ENCODE measurements at regions not wholly inside any gene's neighbourhood (a gene's known extent, or its start where the extent isn't known, plus 50 kb on each side); places are given as distances from the start of the nearest gene placed in this dataset.

DNA sequence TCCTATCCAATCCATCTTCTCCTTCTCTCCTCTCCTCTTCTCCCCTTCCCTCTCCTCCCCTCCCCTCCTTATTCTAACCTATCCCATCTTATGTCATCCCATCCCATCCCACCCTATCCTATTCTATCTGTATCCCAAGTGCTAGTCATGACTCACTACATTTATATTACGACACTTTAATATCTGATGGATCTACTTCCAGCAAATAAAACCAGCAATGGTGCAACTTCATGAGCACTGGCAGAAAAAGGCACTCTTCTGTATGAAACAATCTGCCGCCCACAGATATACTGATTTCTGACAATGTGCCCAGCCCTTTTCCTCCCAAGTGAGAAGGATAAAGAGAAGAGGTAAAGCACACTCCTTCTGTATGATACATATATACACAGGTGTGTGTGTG, 86.6 kb upstream of the ANKH start:
- Histone ChIP-seq H3K79me2 (no peaks in the 10 kb centered on the region), H3K9me2 (replicated peaks; ENCODE audit: insufficient read depth) (no peaks in the 10 kb centered on the region), H3K4me3 (no peak overlapping the region), H3K4me2 (no peak overlapping the region), H3K4me1 (ENCODE audit: insufficient read depth) (peaks cover 12% of the 10 kb centered on the region), H3K36me3 (replicated peaks; ENCODE audit: insufficient read depth, low read depth) (no peaks in the 10 kb centered on the region), H4K20me1 (ENCODE audit: insufficient read depth, poor library complexity, severe bottlenecking) (no peaks in the 10 kb centered on the region), H2AFZ (no peak overlapping the region), H3K27ac (no peak overlapping the region), H3K9me3 (ENCODE audit: low read depth) (no peaks in the 10 kb centered on the region), H3K27me3 (no peaks in the 10 kb centered on the region)
- TF ChIP-seq EZH2 (IDR thresholded peaks at IDR 0.05; ENCODE audit: borderline replicate concordance) (no peak), EZH2phosphoT487 (IDR thresholded peaks at IDR 0.05; ENCODE audit: low read depth, severe bottlenecking, unreplicated experiment) (no peak)
- WGBS (ENCODE audit: low lambda C conversion rate, missing lambda C conversion rate) = 93% methylated on average over 2 of the region's 2 CpGs
- no peak for DNase-seq (ENCODE audit: low spot score)

DNA sequence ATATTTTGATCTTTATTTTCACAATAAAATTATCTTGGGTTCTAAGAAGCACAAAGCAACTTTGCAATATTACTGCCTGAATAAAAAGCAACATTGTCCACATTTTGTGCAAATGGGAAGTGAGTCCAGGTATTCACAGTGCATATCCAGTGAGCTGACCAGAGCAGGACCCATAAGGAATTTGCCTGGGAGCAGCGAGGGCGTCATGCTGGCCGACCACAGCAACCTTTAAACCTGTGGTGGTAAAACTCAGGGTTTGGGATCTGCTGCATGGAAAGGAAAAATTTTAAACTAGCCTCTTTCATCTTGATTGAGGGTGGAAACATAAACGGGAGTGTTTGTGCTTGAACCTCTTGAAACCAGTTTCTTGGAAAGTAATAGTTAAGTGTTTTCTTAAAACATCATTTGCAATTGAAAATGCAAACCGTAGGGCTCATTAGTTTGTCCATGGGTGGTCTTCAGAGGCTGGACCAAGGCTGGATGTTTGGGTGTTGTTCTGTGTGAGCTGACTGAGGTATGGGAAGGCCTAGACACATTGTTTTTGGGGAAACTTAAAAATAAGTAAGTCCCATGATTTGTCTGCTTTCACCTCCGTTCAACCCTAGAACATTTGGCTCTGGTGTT, 85.0 kb upstream of the ANKH start:
- no peaks in the 10 kb centered on the region for H3K9me2 ChIP-seq (replicated peaks; ENCODE audit: insufficient read depth)
- no peaks in the 10 kb centered on the region for H3K36me3 ChIP-seq (replicated peaks; ENCODE audit: insufficient read depth, low read depth)
- no peak overlapping the region for H3K4me3 ChIP-seq
- no peaks in the 10 kb centered on the region for H3K79me2 ChIP-seq
- H3K4me1 ChIP-seq (ENCODE audit: insufficient read depth) = peaks cover 12% of the 10 kb centered on the region
- WGBS (ENCODE audit: low lambda C conversion rate, missing lambda C conversion rate) = 68% methylated on average over 6 of the region's 6 CpGs
- no peaks in the 10 kb centered on the region for H4K20me1 ChIP-seq (ENCODE audit: insufficient read depth, poor library complexity, severe bottlenecking)
- H3K27ac ChIP-seq = no peak overlapping the region
- no peaks in the 10 kb centered on the region for H3K9me3 ChIP-seq (ENCODE audit: low read depth)
- DNase-seq (ENCODE audit: low spot score) = no peak
- no peak for TF ChIP-seq EZH2phosphoT487 (IDR thresholded peaks at IDR 0.05; ENCODE audit: low read depth, severe bottlenecking, unreplicated experiment)
- no peak for TF ChIP-seq EZH2 (IDR thresholded peaks at IDR 0.05; ENCODE audit: borderline replicate concordance)
- TF ChIP-seq, protein P1, sequence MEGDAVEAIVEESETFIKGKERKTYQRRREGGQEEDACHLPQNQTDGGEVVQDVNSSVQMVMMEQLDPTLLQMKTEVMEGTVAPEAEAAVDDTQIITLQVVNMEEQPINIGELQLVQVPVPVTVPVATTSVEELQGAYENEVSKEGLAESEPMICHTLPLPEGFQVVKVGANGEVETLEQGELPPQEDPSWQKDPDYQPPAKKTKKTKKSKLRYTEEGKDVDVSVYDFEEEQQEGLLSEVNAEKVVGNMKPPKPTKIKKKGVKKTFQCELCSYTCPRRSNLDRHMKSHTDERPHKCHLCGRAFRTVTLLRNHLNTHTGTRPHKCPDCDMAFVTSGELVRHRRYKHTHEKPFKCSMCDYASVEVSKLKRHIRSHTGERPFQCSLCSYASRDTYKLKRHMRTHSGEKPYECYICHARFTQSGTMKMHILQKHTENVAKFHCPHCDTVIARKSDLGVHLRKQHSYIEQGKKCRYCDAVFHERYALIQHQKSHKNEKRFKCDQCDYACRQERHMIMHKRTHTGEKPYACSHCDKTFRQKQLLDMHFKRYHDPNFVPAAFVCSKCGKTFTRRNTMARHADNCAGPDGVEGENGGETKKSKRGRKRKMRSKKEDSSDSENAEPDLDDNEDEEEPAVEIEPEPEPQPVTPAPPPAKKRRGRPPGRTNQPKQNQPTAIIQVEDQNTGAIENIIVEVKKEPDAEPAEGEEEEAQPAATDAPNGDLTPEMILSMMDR (IDR thresholded peaks at IDR 0.05; ENCODE audit: poor library complexity) = no peak
- no peak overlapping the region for H2AFZ ChIP-seq
- no peaks in the 10 kb centered on the region for H3K27me3 ChIP-seq
- H3K4me2 ChIP-seq = no peak overlapping the region

DNA sequence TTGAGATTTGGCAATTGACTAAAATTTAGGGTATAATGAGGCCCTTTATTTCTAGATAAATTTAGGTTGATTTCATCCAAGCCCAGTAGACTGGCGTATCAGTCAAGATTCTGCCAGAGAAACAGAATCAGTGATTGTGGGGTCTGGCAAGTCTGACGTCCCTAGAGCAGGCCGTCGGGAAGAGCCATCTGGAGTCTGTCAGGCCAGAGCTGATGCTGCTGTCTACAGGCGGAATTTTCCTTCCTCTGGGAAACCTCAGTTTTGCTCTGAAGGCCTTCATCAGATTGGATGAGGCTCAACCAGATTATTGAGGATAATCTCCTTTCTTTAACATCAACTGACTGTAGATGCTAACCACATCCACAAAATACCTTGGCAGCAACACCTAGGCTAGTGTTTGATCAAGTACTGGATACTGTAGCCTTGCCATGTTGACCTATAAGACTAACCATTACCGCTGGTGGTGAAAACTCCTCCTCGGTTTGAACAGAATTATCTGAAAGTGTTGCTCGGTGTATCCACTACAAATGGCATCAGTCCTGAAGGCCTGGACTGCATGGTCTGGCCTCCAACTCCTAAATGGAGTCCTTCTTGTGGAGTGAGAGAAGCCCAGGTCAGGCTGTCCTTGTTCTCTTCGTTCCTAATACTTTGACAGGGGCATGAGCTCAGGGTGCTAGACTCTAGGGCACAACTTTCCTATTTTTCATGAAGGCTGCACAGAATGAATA, 83.2 kb upstream of the ANKH start:
- Histone ChIP-seq H2AFZ (no peak overlapping the region), H3K27me3 (no peaks in the 10 kb centered on the region), H3K36me3 (replicated peaks; ENCODE audit: insufficient read depth, low read depth) (no peaks in the 10 kb centered on the region), H3K27ac (no peak overlapping the region), H4K20me1 (ENCODE audit: insufficient read depth, poor library complexity, severe bottlenecking) (no peaks in the 10 kb centered on the region), H3K9me3 (ENCODE audit: low read depth) (peaks cover 2% of the 10 kb centered on the region), H3K79me2 (no peaks in the 10 kb centered on the region), H3K4me3 (no peak overlapping the region), H3K9me2 (replicated peaks; ENCODE audit: insufficient read depth) (no peaks in the 10 kb centered on the region), H3K4me1 (ENCODE audit: insufficient read depth) (peaks cover 12% of the 10 kb centered on the region), H3K4me2 (no peak overlapping the region)
- TF ChIP-seq, protein P1 (IDR thresholded peaks at IDR 0.05; ENCODE audit: poor library complexity) = no peak
- TF ChIP-seq EZH2 (IDR thresholded peaks at IDR 0.05; ENCODE audit: borderline replicate concordance) = no peak
- no peak for TF ChIP-seq EZH2phosphoT487 (IDR thresholded peaks at IDR 0.05; ENCODE audit: low read depth, severe bottlenecking, unreplicated experiment)
- DNase-seq (ENCODE audit: low spot score) = no peak
- 68% methylated on average over 9 of the region's 9 CpGs for WGBS (ENCODE audit: low lambda C conversion rate, missing lambda C conversion rate)

DNA sequence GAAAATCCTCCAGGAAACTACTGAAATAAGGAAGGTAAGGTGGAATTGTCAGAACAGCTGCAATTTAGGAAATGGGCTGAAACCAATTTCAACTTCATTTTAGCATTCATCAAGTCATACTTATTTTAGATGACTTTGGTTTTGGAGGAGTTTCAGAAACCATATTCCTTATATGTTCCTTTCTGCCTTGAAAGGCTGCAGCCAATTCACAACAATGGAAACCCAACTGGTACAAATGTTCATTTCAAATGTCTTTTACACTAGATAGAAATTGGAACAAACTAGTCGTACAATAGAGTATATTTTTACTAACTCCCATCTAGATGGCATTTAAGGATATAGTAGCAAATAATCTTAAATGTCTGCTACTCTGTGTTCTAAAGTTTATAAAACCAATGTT, 82.6 kb upstream of the ANKH start:
- no peaks in the 10 kb centered on the region for H3K36me3 ChIP-seq (replicated peaks; ENCODE audit: insufficient read depth, low read depth)
- H2AFZ ChIP-seq = no peak overlapping the region
- no peaks in the 10 kb centered on the region for H3K9me2 ChIP-seq (replicated peaks; ENCODE audit: insufficient read depth)
- no peaks in the 10 kb centered on the region for H4K20me1 ChIP-seq (ENCODE audit: insufficient read depth, poor library complexity, severe bottlenecking)
- no peak for DNase-seq (ENCODE audit: low spot score)
- peaks cover 12% of the 10 kb centered on the region for H3K4me1 ChIP-seq (ENCODE audit: insufficient read depth)
- no peak overlapping the region for H3K4me2 ChIP-seq
- no peak overlapping the region for H3K27ac ChIP-seq
- H3K4me3 ChIP-seq = no peak overlapping the region
- 92% methylated on average over 1 of the region's 1 CpG for WGBS (ENCODE audit: low lambda C conversion rate, missing lambda C conversion rate)
- H3K9me3 ChIP-seq (ENCODE audit: low read depth) = peaks cover 8% of the 10 kb centered on the region
- no peaks in the 10 kb centered on the region for H3K27me3 ChIP-seq
- TF ChIP-seq, protein P1 (IDR thresholded peaks at IDR 0.05; ENCODE audit: poor library complexity) = no peak
- no peak for TF ChIP-seq EZH2 (IDR thresholded peaks at IDR 0.05; ENCODE audit: borderline replicate concordance)
- TF ChIP-seq EZH2phosphoT487 (IDR thresholded peaks at IDR 0.05; ENCODE audit: low read depth, severe bottlenecking, unreplicated experiment) = no peak
- H3K79me2 ChIP-seq = no peaks in the 10 kb centered on the region
